ENCODE measurements at regions not wholly inside any gene's neighbourhood (a gene's known extent, or its start where the extent isn't known, plus 50 kb on each side); places are given as distances from the start of the nearest gene placed in this dataset.

DNA sequence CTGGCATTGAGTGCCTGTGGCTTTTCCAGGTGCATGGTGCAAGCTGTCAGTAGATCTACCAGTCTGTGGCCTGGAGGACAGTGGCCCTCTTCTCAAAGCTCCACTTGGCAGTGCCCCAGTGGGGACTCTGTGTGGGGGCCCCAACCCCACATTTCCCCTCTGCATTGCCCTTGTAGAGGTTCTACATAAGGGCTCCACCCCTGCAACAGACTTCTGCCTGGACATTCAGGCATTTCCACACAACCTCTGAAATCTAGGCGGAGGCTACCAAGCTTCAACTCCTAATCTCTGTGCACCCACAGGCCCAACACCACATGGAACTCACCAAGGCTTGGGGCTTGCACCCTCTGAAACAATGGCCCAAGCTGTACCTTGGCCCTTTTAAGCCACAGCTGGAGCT is 102.7 kb upstream of the PLEKHG7 start:
- Mint-ChIP-seq H3K27ac (no peak overlapping the region), H3K4me3 (no peak overlapping the region)
- no peaks in the 10 kb centered on the region for H3K36me3 ChIP-seq (ENCODE audit: insufficient read depth)

More for the DNA sequence above, 102.7 kb upstream of the PLEKHG7 start:
- Histone ChIP-seq H3K9me2 (ENCODE audit: insufficient read depth) (peaks cover 11% of the 10 kb centered on the region), H3K27me3 (ENCODE audit: insufficient read depth) (no peaks in the 10 kb centered on the region), H3K79me2 (replicated peaks; ENCODE audit: insufficient read depth) (no peaks in the 10 kb centered on the region), H2AFZ (no peak overlapping the region), H3K4me2 (no peak overlapping the region), H3K27ac (ENCODE audit: low read depth) (no peak overlapping the region), H3F3A (replicated peaks; ENCODE audit: low read depth) (no peaks in the 10 kb centered on the region), H3K4me1 (ENCODE audit: insufficient read depth) (no peaks in the 10 kb centered on the region), H3K4me3 (no peak overlapping the region), H4K20me1 (replicated peaks; ENCODE audit: insufficient read depth) (no peaks in the 10 kb centered on the region)
- TF ChIP-seq CREB1 (CRISPR knock-in tag; IDR thresholded peaks at IDR 0.05; ENCODE audit: low read depth), result no peak
- no peak for TF ChIP-seq ZNF462 (CRISPR knock-in tag; IDR thresholded peaks at IDR 0.05)
- TF ChIP-seq, protein P1, sequence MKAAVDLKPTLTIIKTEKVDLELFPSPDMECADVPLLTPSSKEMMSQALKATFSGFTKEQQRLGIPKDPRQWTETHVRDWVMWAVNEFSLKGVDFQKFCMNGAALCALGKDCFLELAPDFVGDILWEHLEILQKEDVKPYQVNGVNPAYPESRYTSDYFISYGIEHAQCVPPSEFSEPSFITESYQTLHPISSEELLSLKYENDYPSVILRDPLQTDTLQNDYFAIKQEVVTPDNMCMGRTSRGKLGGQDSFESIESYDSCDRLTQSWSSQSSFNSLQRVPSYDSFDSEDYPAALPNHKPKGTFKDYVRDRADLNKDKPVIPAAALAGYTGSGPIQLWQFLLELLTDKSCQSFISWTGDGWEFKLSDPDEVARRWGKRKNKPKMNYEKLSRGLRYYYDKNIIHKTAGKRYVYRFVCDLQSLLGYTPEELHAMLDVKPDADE (IDR thresholded peaks at IDR 0.05), result no peak
- TF ChIP-seq POLR2AphosphoS5 (IDR thresholded peaks at IDR 0.05; ENCODE audit: low read depth), result no peak
- TF ChIP-seq EZH2phosphoT487 (IDR thresholded peaks at IDR 0.05; ENCODE audit: unreplicated experiment), result no peak
- no peak for TF ChIP-seq NANOG (IDR thresholded peaks at IDR 0.05; ENCODE audit: borderline replicate concordance)
- TF ChIP-seq ZNF114 (CRISPR knock-in tag; IDR thresholded peaks at IDR 0.05), result no peak
- TF ChIP-seq STAT1 (IDR thresholded peaks at IDR 0.05; ENCODE audit: unreplicated experiment), result no peak
- no peak for TF ChIP-seq JUNB (IDR thresholded peaks at IDR 0.05; ENCODE audit: unreplicated experiment)
- TF ChIP-seq REST (IDR thresholded peaks at IDR 0.05; ENCODE audit: unreplicated experiment), result no peak
- TF ChIP-seq, protein P2, sequence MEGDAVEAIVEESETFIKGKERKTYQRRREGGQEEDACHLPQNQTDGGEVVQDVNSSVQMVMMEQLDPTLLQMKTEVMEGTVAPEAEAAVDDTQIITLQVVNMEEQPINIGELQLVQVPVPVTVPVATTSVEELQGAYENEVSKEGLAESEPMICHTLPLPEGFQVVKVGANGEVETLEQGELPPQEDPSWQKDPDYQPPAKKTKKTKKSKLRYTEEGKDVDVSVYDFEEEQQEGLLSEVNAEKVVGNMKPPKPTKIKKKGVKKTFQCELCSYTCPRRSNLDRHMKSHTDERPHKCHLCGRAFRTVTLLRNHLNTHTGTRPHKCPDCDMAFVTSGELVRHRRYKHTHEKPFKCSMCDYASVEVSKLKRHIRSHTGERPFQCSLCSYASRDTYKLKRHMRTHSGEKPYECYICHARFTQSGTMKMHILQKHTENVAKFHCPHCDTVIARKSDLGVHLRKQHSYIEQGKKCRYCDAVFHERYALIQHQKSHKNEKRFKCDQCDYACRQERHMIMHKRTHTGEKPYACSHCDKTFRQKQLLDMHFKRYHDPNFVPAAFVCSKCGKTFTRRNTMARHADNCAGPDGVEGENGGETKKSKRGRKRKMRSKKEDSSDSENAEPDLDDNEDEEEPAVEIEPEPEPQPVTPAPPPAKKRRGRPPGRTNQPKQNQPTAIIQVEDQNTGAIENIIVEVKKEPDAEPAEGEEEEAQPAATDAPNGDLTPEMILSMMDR (conservative IDR thresholded peaks at IDR 0.05; ENCODE audit: low read depth in 2 of 2), result no peak
- no peak for TF ChIP-seq EZH2 (IDR thresholded peaks at IDR 0.05; ENCODE audit: low read depth, unreplicated experiment)
- TF ChIP-seq ZNF331 (CRISPR knock-in tag; IDR thresholded peaks at IDR 0.05; ENCODE audit: low read depth), result no peak
- H3K36me3 Mint-ChIP-seq (ENCODE audit: low read depth), result peaks cover 21% of the 10 kb centered on the region
- H3K27me3 Mint-ChIP-seq (ENCODE audit: insufficient read depth, low read depth, poor library complexity), result no peaks in the 10 kb centered on the region
- no peak for DNase-seq (ENCODE audit: low spot score)
- H3K9me3 Mint-ChIP-seq, result peaks cover 32% of the 10 kb centered on the region
- no peak for ATAC-seq
- H3K4me1 Mint-ChIP-seq, result no peaks in the 10 kb centered on the region; the same call in 2 of the 3 replicates

Measured in GM23338 (cell line).